PC-3 (cell line): ENCODE measurements at regions not wholly inside any gene's neighbourhood (a gene's known extent, or its start where the extent isn't known, plus 50 kb on each side); places are given as distances from the start of the nearest gene placed in this dataset.
A peak's percentile ranks its signal among the peaks of the same experiment; 100 is the strongest.
"Not testable (repeated sequence)": the region's sequence is repeated elsewhere in the genome, so short reads cannot be mapped to it uniquely, and the experiment has no call there.

Source experiments
- ATAC-seq: fragments of 200-7000 bp; cut with Tn5 transposase; 2 replicates; pipeline ENCODE4 v1.9.1; 2020; ENCODE audit warnings: mild to moderate bottlenecking, moderate library complexity
- BruUV-seq: library from RNA; stranded (reverse); fragments of 400-500 nt; replicated peaks from 2 replicates; lab custom pipeline; 2021; lab: Mats Ljungman, UMichigan
- CTCF ChIA-PET: fragments of 300-600 bp; sonication (Branson Sonifier 250); formaldehyde crosslinking; loops from one replicate; lab custom pipeline; 2022; ENCODE audit warnings: antibody characterized with exemption; lab: Charles Lee
- POLR2A ChIA-PET: fragments of 300-600 bp; sonication (Branson Sonifier 250); formaldehyde crosslinking; loops from one replicate; lab custom pipeline; 2022; ENCODE audit warnings: antibody characterized with exemption; ENCODE audit not compliant: unreplicated experiment; lab: Charles Lee
- DNase-seq: peaks from one replicate; pipeline ENCODE4 v3.0.0-alpha.2; 2015
- H2AFZ ChIP-seq: fragments of 300-600 bp; sonication (generic); 2 replicates; pipeline ENCODE4 v1.6.0; 2016; ENCODE audit warnings: antibody characterized with exemption, low read length
- H3F3A ChIP-seq: fragments of 300-600 bp; sonication (generic); one replicate; pipeline ENCODE4 v1.6.0; 2017; ENCODE audit warnings: antibody characterized with exemption, low read length, control low read depth, mild to moderate bottlenecking; ENCODE audit not compliant: unreplicated experiment
- H3K27ac ChIP-seq: fragments of 300-600 bp; sonication (generic); 2 replicates; pipeline ENCODE4 v1.5.1; 2016; ENCODE audit warnings: mild to moderate bottlenecking, low read length
- H3K27me3 ChIP-seq: fragments of 300-600 bp; sonication (generic); 2 replicates; pipeline ENCODE4 v1.6.1; 2016; ENCODE audit warnings: low read length, mixed read lengths
- H3K36me3 ChIP-seq: fragments of 300-600 bp; sonication (generic); 2 replicates; pipeline ENCODE4 v1.6.1; 2016; ENCODE audit warnings: low read depth, mixed run types, low read length, mixed read lengths
- H3K4me1 ChIP-seq: fragments of 300-600 bp; sonication (generic); 2 replicates; pipeline ENCODE4 v1.5.1; 2016; ENCODE audit warnings: low read length; ENCODE audit not compliant: insufficient read depth
- H3K4me2 ChIP-seq: fragments of 300-600 bp; sonication (generic); 2 replicates; pipeline ENCODE4 v1.6.0; 2016; ENCODE audit warnings: low read length
- H3K4me3 ChIP-seq: fragments of 300-600 bp; sonication (generic); 2 replicates; pipeline ENCODE4 v1.5.1; 2016; ENCODE audit warnings: mild to moderate bottlenecking, low read length, mixed read lengths
- H3K79me2 ChIP-seq: fragments of 300-600 bp; sonication (generic); 2 replicates; pipeline ENCODE4 v1.6.1; 2017; ENCODE audit warnings: low read length, mixed read lengths
- H3K9ac ChIP-seq: fragments of 300-600 bp; sonication (generic); 2 replicates; pipeline ENCODE4 v1.6.0; 2016; ENCODE audit warnings: mild to moderate bottlenecking, low read length
- H3K9me2 ChIP-seq: fragments of 300-600 bp; sonication (generic); replicated peaks from 2 replicates; pipeline ENCODE4 v1.6.1; 2016; ENCODE audit warnings: mixed run types, low read length, mixed read lengths
- H3K9me3 ChIP-seq: fragments of 300-600 bp; sonication (generic); 2 replicates; pipeline ENCODE4 v1.6.1; 2016; ENCODE audit warnings: low read length, mixed read lengths
- H4K20me1 ChIP-seq: fragments of 300-600 bp; sonication (generic); 2 replicates; pipeline ENCODE4 v1.6.1; 2016; ENCODE audit warnings: low read length, mixed read lengths
- intact Hi-C: fragments of 100-400 bp; cut with micrococcal nuclease; formaldehyde crosslinking; loops from 2 replicates; pipeline ENCODE4 v1.9.0; 2023
- TF ChIP-seq, protein P1 (sequence below): fragments of 300-600 bp; sonication (generic); conservative IDR thresholded peaks from 2 replicates; pipeline ENCODE4 v1.5.1; 2017; ENCODE audit warnings: antibody characterized with exemption, low read depth, mild to moderate bottlenecking, low read length

DNA sequence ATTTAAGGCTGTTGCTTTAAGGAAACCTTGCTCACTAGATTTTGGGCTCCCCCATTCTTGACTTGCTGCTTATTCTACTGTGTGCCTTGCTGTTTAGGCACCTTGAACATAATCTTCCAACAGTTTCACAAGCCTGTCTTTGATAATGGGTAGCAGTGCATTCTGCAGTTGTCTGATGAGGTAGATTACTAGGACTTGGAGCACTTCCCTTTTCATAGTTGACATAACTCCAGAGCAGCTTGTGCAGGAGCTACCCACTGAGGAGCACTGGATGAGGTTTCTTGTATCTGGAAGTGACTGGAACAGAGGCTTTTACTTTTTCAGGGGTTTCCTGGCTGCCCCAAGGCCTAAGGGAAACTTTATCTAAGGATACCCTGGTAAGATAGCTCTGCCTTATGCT lies 73.0 kb upstream of the AGTPBP1 start:
- H3K4me3 ChIP-seq, H3F3A ChIP-seq, H3K27ac ChIP-seq, DNase-seq, H2AFZ ChIP-seq, H3K9ac ChIP-seq, POLR2A ChIA-PET, H3K9me2 ChIP-seq, H3K9me3 ChIP-seq, BruUV-seq, H3K36me3 ChIP-seq, intact Hi-C loops, H3K4me2 ChIP-seq, H3K79me2 ChIP-seq, H3K27me3 ChIP-seq, H3K4me1 ChIP-seq, H4K20me1 ChIP-seq, ATAC-seq, CTCF ChIA-PET: not testable (repeated sequence)

DNA sequence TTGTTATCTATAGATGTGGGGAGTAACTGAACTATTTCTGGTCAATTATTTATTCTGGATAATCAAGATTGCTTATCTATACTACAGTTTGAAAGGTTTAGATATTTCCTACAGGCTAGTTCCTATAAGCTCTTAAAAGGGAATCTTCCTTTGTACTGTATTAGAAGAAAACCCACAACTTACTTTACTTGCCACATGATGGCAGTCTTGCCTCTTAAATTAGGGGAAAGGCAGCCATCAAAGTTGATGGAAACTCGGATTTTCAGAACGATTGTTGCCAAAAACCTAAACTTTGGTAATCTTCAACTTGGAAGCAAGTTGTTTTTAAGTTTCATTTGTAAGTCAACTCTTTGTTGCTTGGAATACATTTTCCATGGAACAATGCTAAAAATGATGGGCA lies 77.2 kb upstream of the AGTPBP1 start:
- H3K9me2 ChIP-seq, H3K36me3 ChIP-seq, H3F3A ChIP-seq, H3K27me3 ChIP-seq, H3K9me3 ChIP-seq, H3K27ac ChIP-seq, H3K4me3 ChIP-seq, H4K20me1 ChIP-seq, H3K4me1 ChIP-seq, H3K79me2 ChIP-seq, CTCF ChIA-PET, BruUV-seq, POLR2A ChIA-PET, H3K9ac ChIP-seq, H3K4me2 ChIP-seq, H2AFZ ChIP-seq: not testable (repeated sequence)
- ATAC-seq, result peak; percentile 50; the same call in 1 of the 2 replicates
- DNase-seq, result peak; percentile 23
- intact Hi-C loops, result loop anchor here (2.0 kb wide), 1 partner anchor 82 kb away; no protein-coding TSS in a partner anchor
- TF ChIP-seq, protein P1, sequence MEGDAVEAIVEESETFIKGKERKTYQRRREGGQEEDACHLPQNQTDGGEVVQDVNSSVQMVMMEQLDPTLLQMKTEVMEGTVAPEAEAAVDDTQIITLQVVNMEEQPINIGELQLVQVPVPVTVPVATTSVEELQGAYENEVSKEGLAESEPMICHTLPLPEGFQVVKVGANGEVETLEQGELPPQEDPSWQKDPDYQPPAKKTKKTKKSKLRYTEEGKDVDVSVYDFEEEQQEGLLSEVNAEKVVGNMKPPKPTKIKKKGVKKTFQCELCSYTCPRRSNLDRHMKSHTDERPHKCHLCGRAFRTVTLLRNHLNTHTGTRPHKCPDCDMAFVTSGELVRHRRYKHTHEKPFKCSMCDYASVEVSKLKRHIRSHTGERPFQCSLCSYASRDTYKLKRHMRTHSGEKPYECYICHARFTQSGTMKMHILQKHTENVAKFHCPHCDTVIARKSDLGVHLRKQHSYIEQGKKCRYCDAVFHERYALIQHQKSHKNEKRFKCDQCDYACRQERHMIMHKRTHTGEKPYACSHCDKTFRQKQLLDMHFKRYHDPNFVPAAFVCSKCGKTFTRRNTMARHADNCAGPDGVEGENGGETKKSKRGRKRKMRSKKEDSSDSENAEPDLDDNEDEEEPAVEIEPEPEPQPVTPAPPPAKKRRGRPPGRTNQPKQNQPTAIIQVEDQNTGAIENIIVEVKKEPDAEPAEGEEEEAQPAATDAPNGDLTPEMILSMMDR, result peak; percentile 40

DNA sequence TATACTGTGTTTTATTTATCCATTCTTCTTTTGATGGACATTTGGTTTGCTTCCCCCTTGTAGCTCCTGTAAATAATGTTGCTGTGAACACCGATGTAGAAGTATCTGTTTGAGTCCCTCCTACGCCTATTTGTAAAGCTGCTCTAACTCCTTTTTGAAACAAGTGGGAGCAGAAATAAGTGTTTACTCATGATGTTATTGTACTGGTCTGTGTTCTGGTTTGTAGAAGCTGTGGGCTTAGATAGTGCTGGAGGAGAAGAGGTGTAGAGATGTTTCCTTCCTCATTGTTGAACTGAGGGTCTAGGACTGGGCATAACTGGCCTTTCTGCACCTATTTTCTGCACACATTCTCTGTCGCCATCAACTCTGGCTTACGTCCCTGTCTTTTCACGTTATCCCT lies 78.8 kb upstream of the AGTPBP1 start:
- H3K4me3 ChIP-seq, H3K27me3 ChIP-seq, H3K4me1 ChIP-seq, ATAC-seq, BruUV-seq, H3K9me3 ChIP-seq, H3F3A ChIP-seq, H3K79me2 ChIP-seq, H3K36me3 ChIP-seq, intact Hi-C loops, POLR2A ChIA-PET, H3K9ac ChIP-seq, H4K20me1 ChIP-seq, DNase-seq, H3K9me2 ChIP-seq, H2AFZ ChIP-seq, H3K4me2 ChIP-seq, H3K27ac ChIP-seq: not testable (repeated sequence)
- CTCF ChIA-PET, result interaction anchor here (0.6 kb wide), 1 partner anchor 457 kb away, joined by 3 read pairs; no protein-coding TSS in a partner anchor

DNA sequence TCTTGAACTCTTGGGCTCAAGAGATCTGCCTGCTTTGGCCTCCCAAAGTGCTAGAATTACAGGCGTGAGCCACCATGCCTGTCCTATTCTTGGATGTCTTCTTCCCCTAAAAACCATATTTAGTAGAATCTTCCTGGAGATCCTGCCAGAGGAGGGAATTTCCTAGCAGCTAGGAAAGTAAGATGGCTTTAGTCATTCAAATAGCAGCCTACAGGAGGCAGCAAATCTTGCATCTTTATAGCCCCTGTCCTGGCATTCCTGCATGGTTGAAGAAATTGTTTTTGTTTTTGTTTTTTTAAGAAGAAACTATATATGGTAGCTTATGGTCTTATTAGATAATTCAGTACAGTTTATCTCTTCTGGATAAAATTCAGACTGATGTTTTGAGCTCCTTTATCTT lies 83.2 kb upstream of the AGTPBP1 start:
- POLR2A ChIA-PET, H2AFZ ChIP-seq, intact Hi-C loops, H3K4me3 ChIP-seq, H3K9ac ChIP-seq, H3K9me2 ChIP-seq, H3K4me1 ChIP-seq, BruUV-seq, H3K27ac ChIP-seq, H3K9me3 ChIP-seq, H3K4me2 ChIP-seq, CTCF ChIA-PET, H3K36me3 ChIP-seq, H3K79me2 ChIP-seq, H3F3A ChIP-seq, H4K20me1 ChIP-seq, H3K27me3 ChIP-seq: not testable (repeated sequence)
- ATAC-seq, result peak; percentile 40; the same call in 1 of the 2 replicates
- TF ChIP-seq, protein P1, result peak; percentile 48
- peak; percentile 40 for DNase-seq

DNA sequence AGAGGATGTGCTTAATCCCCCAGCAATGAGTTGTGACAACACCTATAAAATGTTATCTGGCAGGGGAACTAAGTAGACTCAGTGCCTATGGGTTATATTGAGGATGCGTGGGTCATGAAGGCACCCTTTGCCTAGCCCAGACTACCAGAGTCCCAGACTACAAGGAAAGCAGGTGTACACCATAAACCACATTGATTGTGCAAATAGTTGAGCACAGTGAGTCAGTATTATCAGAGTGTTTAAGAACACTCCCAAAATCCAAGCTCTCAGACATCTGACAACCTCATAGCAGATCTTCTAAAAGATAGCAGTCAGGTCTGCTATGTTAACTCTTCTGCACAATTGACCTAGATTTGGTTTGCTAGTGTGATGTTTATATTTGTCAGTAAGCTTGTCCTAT lies 92.8 kb upstream of the AGTPBP1 start:
- POLR2A ChIA-PET, BruUV-seq, H3K27ac ChIP-seq, H4K20me1 ChIP-seq, H3K4me2 ChIP-seq, intact Hi-C loops, H3K9ac ChIP-seq, H3K36me3 ChIP-seq, H3K79me2 ChIP-seq, H3K4me3 ChIP-seq, H3K9me2 ChIP-seq, H3K27me3 ChIP-seq, H3K4me1 ChIP-seq, H2AFZ ChIP-seq, H3F3A ChIP-seq, H3K9me3 ChIP-seq, CTCF ChIA-PET: not testable (repeated sequence)
- DNase-seq (peak; percentile 54), ATAC-seq (peak; percentile 89)

DNA sequence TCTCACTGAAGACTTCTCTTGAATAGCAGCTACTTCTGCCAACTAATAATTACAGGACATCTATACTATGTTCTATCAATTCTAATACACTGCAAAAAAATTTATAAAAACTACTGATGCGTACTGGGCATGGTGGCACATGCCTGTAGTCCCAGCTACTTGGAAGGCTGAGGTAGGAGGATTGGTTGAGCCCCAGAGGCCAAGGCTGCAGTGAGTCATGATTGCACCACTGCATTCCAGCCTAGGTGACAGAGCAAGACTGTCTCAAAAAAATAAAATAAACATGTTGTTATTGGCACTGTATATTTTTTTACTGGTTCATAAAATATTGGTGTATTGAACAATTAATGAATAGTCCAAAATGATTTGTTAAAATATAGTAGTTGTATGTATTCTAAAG lies 97.0 kb upstream of the NAA35 start:
- H2AFZ ChIP-seq, H3K4me3 ChIP-seq, H3K4me2 ChIP-seq, ATAC-seq, H3K9ac ChIP-seq, H3K27ac ChIP-seq, POLR2A ChIA-PET, BruUV-seq, H3K9me3 ChIP-seq, H3K27me3 ChIP-seq, H3K36me3 ChIP-seq, H4K20me1 ChIP-seq, H3K4me1 ChIP-seq, H3K79me2 ChIP-seq, CTCF ChIA-PET, H3K9me2 ChIP-seq, H3F3A ChIP-seq, intact Hi-C loops: not testable (repeated sequence)
- peak; percentile 16 for DNase-seq
